ENCODE measurements at regions not wholly inside any gene's neighbourhood (a gene's known extent, or its start where the extent isn't known, plus 50 kb on each side); places are given as distances from the start of the nearest gene placed in this dataset.
"Not testable (repeated sequence)": the region's sequence is repeated elsewhere in the genome, so short reads cannot be mapped to it uniquely, and the experiment has no call there.

DNA sequence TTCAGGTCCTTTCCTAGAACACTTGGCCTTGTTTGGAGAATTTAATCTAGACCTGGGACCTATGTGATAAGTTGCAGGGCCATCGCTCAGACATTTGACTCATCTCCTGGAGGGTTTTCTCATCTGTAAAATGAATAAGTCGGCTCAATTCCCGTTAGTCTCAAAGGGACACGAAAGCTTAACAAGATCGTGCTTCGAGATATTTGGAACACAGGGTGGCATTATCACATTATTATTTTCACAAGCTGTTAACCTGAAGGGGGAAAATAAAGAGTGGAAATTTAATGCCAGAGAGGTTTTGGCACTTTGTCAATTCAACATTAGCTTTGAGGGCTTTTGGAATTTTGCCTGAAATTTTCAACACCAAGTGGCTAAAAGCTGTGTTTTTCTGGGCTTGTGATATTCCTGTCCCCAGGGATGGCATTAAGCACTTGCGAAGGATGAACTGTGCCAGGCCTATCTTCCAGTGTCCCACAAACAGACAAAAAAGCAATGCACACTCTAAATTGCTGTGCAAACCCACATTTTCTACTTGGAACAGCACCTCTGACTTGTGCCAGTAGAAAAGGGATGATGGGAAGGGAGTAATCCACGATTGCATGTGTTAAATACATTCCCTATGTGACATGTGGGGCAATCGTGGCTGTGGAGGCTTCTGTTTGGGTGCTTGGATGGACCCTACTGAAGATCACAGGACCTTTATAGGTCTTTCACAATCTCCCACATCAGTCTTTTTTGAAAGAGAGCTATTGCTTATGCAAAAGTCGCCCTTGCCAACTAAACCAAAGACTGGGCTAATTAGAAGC, 478.7 kb downstream of the MFSD1 start:
- DNase-seq: no peak

DNA sequence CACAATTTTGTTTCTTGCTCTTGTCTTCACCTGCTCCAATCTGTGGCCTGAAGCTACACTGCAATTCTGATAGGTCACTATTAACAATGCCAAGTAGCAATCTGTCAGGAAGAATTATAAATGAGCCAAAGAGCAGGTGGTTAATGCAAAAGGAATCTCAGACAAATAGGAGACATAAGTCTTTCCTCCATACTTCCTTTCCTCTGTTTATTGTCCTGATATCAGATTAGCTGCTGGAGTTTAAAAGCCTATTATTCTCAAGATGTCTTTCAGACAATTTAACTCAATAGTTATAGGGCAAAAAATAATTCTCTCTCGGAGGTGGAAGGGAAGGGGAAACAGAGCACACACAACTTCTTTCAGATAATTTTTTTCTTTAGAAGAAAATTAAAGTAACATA, 491.6 kb downstream of the MFSD1 start:
- no peak for DNase-seq

GRCh38 chr3:159301961-159302360, 500.1 kb downstream of the MFSD1 start:
- DNase-seq: no peak

DNA sequence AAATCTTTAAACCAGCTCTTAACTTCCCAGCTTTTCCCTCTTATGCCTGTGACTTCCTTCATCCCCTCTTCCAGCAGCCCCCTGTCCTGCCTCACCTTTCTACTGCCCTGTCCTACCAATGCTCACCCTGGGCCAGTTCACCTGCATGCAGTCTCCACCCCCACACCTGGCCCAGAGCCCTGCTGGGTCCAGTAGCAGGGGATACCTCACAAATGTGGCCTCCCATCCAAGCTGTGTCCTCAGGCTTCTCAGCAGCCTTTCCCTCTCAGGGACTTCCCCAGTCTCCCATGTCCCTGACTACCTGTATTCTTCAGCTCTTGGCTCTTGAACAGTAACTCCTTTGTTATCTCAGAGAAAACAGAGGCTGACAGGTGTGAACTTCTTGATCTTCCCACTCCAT, 503.2 kb downstream of the MFSD1 start:
- no peak for DNase-seq

GRCh38 chr3:159316706-159317105, 514.9 kb downstream of the MFSD1 start:
- DNase-seq: not testable (repeated sequence)

DNA sequence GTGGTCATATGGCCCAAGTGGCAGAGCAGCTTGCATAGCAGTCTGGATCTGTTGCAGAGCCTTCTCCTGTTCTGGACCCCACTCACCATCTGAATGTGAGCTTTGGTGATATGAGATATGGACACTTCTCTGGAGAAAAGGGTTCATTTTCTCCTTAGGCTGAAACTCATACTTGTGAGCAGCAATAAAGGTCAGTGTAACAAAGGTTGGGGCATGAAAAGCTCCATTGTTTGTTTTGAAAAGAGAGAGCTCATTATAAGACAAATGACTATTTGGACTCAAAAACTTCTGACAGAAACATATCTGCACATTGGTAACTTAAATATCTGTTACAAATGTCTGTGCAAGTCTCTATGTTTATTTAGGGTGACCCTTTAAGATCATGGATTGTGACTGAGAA, 517.3 kb downstream of the MFSD1 start:
- no peak for DNase-seq

DNA sequence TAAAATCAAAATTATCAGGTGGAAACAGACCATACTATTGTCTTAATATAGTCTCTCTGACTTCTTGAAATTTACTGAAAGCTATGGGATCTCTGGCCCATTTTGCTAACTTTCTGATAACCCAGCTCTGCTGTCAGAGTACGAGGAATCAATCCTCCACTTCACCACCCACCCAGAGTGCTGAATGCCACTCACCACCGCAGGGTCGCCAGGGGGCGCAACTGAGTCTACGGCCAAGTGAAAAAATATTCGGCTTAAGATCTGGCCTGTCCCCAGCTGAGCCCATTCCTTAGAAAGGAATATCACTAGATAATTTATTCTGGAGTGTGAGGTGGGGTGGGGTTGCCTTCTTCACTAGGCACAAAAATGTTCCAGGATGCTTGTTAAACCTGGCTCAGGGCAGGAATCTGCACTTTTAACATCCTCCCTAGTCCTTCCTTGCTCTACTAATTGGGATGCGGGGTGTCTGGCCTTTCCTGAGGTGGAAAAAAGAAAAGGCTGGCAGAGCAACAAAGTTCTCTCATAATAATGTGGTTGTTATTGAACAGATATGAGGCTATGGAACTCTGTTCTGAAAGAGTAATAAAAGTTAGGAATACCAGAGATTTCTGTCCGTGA, 520.6 kb downstream of the MFSD1 start:
- DNase-seq: no peak

DNA sequence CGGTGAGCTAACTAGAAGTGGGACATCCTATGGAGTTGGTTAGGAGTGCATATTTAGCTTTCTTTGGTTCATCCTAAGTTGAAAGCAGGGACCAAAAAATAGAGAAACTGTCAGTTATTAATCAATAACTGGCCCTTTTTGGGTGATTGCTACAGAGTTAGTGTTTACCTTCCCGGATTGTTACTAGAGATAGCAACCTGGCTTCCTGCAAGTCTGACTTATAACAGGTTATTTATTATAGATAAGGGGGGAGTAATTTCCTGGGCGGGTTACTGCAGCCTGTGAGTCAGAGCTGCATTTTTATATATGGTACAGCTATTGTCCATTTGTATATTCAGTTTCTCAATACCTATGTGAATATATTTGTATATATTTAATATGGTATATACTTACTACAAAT, 522.0 kb downstream of the MFSD1 start:
- DNase-seq: no peak

DNA sequence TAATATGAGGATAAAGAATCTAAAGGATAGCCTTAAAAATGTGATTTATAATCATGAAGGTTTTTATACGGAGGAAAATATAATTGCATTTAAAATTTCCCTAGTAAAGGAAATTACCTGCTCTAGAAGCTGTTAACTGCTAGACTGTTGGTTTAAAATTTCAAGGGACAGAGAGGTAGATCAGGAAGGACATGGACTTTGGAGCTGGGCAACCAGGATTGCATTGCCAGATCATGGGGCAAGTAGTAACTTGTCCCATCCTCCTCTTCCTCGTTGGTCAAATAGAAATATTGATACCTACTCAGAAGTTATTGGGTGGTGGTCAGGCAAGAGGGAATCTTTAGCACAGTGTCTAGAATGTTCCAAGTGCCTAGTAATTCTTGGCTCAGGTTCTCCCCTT, 525.1 kb downstream of the MFSD1 start:
- DNase-seq: no peak

- DNase-seq: no peak
These were observed 530.8 kb downstream of the MFSD1 start for GRCh38 chr3:159332535-159333099.

DNA sequence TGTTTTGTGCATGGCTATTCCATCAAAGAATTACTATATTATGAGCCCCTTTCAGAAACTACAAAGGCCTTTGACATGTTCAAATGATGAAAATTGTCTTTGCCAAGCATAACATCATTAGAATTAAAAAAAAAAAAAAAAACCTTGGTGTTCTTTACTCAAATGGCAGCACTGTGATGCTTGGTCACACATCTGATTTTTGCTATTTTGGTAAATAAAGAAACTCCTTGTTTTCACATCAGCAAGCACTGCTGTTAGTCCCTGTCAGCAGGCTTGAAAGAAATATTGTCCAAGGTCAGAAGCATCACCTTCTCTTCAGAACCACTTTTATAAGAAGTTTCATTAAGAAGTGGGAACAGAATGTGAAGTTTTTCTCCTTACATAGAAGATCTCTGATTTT, 537.3 kb downstream of the MFSD1 start:
- DNase-seq: no peak

DNA sequence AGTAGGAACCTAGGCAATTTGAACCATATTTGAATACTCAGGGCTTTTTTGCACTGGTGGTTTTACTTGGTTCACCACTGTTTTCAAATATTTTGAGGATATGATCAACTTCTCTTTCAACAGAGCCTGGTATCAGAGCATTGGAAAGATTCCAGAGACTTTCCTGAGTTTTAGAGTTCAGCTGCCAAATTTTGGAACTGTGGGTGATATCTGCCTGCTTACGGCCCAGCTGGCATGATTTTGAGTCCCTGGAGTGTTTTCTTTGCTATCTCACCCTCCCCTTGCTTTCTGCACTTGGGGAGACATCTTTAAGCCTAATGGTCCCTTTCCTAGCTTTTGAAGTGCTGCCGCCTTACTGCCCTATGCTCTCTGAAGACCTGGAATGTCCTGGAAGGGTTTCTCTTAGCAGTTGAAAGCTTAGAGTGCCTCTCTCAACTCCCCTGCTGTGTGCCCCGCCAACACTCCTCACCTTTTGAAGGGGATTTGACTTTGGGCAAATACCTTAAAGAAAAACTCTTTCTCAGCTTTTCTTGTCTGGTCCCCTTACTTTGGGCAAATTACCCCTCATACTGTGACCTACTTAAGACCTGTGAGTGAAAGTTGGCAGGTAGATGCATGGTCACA, 539.1 kb downstream of the MFSD1 start:
- DNase-seq: no peak

- DNase-seq: no peak
These were observed 544.5 kb downstream of the MFSD1 start for GRCh38 chr3:159346271-159346903.

GRCh38 chr3:159348431-159348830, 546.6 kb downstream of the MFSD1 start:
- DNase-seq: no peak

DNA sequence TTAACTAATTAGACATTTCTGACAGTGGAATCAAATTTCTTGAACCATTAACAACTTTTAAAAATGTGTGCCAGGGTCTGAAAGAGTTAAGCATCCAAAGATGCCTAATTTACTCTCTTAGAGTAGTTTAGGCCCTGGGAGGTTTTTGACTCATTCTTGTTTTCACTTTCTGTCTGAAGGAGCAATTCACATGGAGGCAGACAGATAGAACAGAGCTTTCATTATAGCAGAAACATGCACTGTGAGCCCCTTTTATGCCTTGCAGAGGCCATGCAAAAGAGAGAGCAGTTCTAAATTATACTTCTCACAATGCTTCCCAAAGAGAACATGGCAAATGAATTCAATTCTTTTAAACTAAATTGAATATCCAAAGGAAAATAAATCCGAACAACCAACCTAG, 554.8 kb downstream of the MFSD1 start:
- no peak for DNase-seq

DNA sequence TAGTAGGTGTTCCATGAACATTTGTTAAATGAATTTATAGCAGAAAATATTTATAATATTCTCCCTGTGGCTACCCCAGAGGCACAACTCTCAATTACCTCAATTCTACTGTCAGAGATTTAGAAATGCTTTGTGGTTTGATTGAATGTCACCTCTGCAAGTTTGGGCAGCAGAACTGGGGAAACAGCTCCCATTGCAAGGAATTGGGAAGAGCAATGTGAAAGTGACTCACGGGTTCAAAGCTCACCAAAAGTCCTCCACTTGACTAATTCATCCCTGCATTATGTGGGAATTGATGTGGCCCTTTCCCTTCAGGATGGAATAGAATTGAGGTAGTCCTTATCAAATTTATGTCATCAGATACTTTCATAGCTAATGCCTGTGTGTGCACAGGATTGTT, 562.7 kb downstream of the MFSD1 start:
- no peak for DNase-seq

- no peak for DNase-seq
These were observed 564.6 kb downstream of the MFSD1 start for GRCh38 chr3:159366476-159366875.

DNA sequence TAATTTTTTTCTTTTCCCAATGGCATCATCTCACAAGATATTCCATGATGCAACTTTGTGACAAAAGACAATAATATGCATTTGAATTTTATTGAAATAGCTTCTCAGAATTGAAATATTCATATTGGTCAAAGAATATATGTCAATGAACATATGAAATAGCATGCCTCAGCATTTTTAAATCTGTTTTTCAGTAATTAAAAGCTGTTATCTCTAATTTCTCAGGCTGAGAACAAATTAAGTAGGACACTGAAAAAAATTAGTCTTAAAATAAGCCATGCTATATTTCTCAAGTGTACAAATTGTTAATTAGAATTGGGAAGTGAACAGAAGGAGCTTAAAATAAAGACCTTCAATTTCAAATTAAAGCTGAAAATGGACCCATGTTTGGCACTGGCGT, 570.1 kb downstream of the MFSD1 start:
- no peak for DNase-seq

GRCh38 chr3:159378396-159379194, 576.7 kb downstream of the MFSD1 start:
- no peak for DNase-seq

- DNase-seq: no peak
These were observed 579.0 kb downstream of the MFSD1 start for GRCh38 chr3:159380891-159381290.

DNA sequence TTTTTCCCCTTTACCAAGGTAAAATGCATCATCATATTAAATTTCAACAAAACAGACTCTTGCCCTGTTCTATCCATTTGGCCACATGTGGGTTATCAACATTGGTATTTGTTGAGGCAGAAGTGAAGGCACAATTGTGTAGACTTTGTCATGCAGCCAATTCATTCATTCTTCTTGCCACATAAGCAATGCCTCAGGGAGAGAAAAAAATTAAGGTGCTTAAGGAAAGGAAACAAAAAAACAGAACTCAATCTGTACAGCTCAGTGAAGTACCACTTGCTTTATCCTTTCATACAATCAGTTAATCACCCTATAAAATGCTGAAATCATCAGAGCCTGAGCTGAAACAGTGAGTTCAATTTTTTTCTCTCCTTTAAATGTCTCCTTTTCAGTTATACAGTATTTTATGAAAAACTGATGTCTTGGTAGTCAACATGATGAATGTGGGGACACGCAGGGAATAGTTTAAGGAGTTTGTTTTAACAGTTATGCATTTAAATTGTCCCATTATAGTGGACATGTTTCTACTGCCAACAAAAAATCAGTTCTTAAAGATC, 588.9 kb downstream of the MFSD1 start:
- DNase-seq: no peak

GRCh38 chr3:159397683-159398082, 591.0 kb upstream of the IL12A start:
- not testable (repeated sequence) for DNase-seq
